ENCODE measurements at regions not wholly inside any gene's neighbourhood (a gene's known extent, or its start where the extent isn't known, plus 50 kb on each side); places are given as distances from the start of the nearest gene placed in this dataset.
A peak's percentile ranks its signal among the peaks of the same experiment; 100 is the strongest.

GRCh38 chr14:61642614-61642982 is 52.7 kb upstream of the HIF1A start:
- H3K4me3 Mint-ChIP-seq (ENCODE audit: unreplicated experiment): no peak overlapping the region
- peaks cover 41% of the 10 kb centered on the region for H3K4me1 Mint-ChIP-seq (ENCODE audit: insufficient read depth, unreplicated experiment)
- H3K9me3 Mint-ChIP-seq (ENCODE audit: unreplicated experiment): no peaks in the 10 kb centered on the region
- intact Hi-C loops (cut with micrococcal nuclease): loop anchor here (5.0 kb wide), 1 partner anchor 55 kb away; the partner anchor contains the start of gene HIF1A
- H3K36me3 Mint-ChIP-seq (ENCODE audit: insufficient read depth, unreplicated experiment): no peaks in the 10 kb centered on the region
- no peak for TF ChIP-seq CTCF (IDR thresholded peaks at IDR 0.05; ENCODE audit: unreplicated experiment)
- peak overlapping the region; percentile 7 for H3K27ac Mint-ChIP-seq (ENCODE audit: low read depth, unreplicated experiment)
- BruUV-seq (replicated peaks): no TSS peak
- ChIA-PET POLR2A (interaction anchor here (0.7 to 1.0 kb wide), 2 partner anchors 14 to 54 kb away, joined by 3 read pairs; no protein-coding TSS in a partner anchor), CTCF (no interaction called here)
- DNase-seq (ENCODE audit: unreplicated experiment): no peak
- H3K27me3 Mint-ChIP-seq (ENCODE audit: insufficient read depth, unreplicated experiment): no peaks in the 10 kb centered on the region

- ChIA-PET CTCF (no interaction called here), POLR2A (interaction anchor here (0.6 to 2.1 kb wide), 3 partner anchors 23 to 553 kb away, joined by 3 to 5 read pairs (median 3); no protein-coding TSS in a partner anchor)
- TF ChIP-seq CTCF (IDR thresholded peaks at IDR 0.05; ENCODE audit: unreplicated experiment): no peak
- Mint-ChIP-seq H3K9me3 (ENCODE audit: unreplicated experiment) (no peaks in the 10 kb centered on the region), H3K36me3 (ENCODE audit: insufficient read depth, unreplicated experiment) (no peaks in the 10 kb centered on the region), H3K4me3 (ENCODE audit: unreplicated experiment) (no peak overlapping the region), H3K27ac (ENCODE audit: low read depth, unreplicated experiment) (peak overlapping the region; percentile 7), H3K27me3 (ENCODE audit: insufficient read depth, unreplicated experiment) (no peaks in the 10 kb centered on the region), H3K4me1 (ENCODE audit: insufficient read depth, unreplicated experiment) (peaks cover 49% of the 10 kb centered on the region)
- BruUV-seq (replicated peaks): no TSS peak
- DNase-seq (ENCODE audit: unreplicated experiment): no peak
- intact Hi-C loops (cut with micrococcal nuclease): loop anchor here (5.0 kb wide), 1 partner anchor 54 kb away; the partner anchor contains the start of gene HIF1A
Observed at GRCh38 chr14:61643555-61643954, 51.8 kb upstream of the HIF1A start.

GRCh38 chr14:61644175-61644574 is 51.1 kb upstream of the HIF1A start:
- CTCF ChIA-PET: no interaction called here
- Mint-ChIP-seq H3K4me1 (ENCODE audit: insufficient read depth, unreplicated experiment) (peaks cover 49% of the 10 kb centered on the region), H3K4me3 (ENCODE audit: unreplicated experiment) (no peak overlapping the region), H3K36me3 (ENCODE audit: insufficient read depth, unreplicated experiment) (no peaks in the 10 kb centered on the region), H3K27me3 (ENCODE audit: insufficient read depth, unreplicated experiment) (no peaks in the 10 kb centered on the region), H3K9me3 (ENCODE audit: unreplicated experiment) (no peaks in the 10 kb centered on the region), H3K27ac (ENCODE audit: low read depth, unreplicated experiment) (no peak overlapping the region)
- no peak for TF ChIP-seq CTCF (IDR thresholded peaks at IDR 0.05; ENCODE audit: unreplicated experiment)
- no TSS peak for BruUV-seq (replicated peaks)
- intact Hi-C loops (cut with micrococcal nuclease): loop anchor here (5.0 kb wide), 1 partner anchor 53 kb away; the partner anchor contains the start of gene HIF1A
- POLR2A ChIA-PET: interaction anchor here (0.6 to 2.1 kb wide), 3 partner anchors 24 to 554 kb away, joined by 3 to 5 read pairs (median 3); no protein-coding TSS in a partner anchor
- DNase-seq (ENCODE audit: unreplicated experiment): no peak

GRCh38 chr14:61644834-61645233 is 50.5 kb upstream of the HIF1A start:
- POLR2A ChIA-PET: interaction anchor here (0.7 to 2.1 kb wide), 2 partner anchors 20 to 24 kb away, joined by 3 to 5 read pairs; no protein-coding TSS in a partner anchor
- Mint-ChIP-seq H3K27ac (ENCODE audit: low read depth, unreplicated experiment) (no peak overlapping the region), H3K4me3 (ENCODE audit: unreplicated experiment) (no peak overlapping the region), H3K36me3 (ENCODE audit: insufficient read depth, unreplicated experiment) (no peaks in the 10 kb centered on the region), H3K9me3 (ENCODE audit: unreplicated experiment) (no peaks in the 10 kb centered on the region), H3K4me1 (ENCODE audit: insufficient read depth, unreplicated experiment) (peaks cover 49% of the 10 kb centered on the region), H3K27me3 (ENCODE audit: insufficient read depth, unreplicated experiment) (no peaks in the 10 kb centered on the region)
- intact Hi-C loops (cut with micrococcal nuclease): loop anchor here (5.0 kb wide), 1 partner anchor 52 kb away; the partner anchor contains the start of gene HIF1A
- CTCF ChIA-PET: no interaction called here
- peak; percentile 30 for DNase-seq (ENCODE audit: unreplicated experiment)
- TF ChIP-seq CTCF (IDR thresholded peaks at IDR 0.05; ENCODE audit: unreplicated experiment): no peak
- BruUV-seq (replicated peaks): no TSS peak

All from MCF 10A (cell line).